HG03378 (cell line): ENCODE measurements at regions not wholly inside any gene's neighbourhood (a gene's known extent, or its start where the extent isn't known, plus 50 kb on each side); places are given as distances from the start of the nearest gene placed in this dataset.

Experiments
- ATAC-seq: cut with Tn5 transposase; IDR thresholded peaks from one replicate; pipeline ENCODE4 v1.9.1; 2021; ENCODE audit warnings: mild to moderate bottlenecking, moderate library complexity; ENCODE audit not compliant: unreplicated experiment

- peak; percentile 48 for ATAC-seq
Measured at GRCh38 chr3:104519068-104519467, 847.6 kb upstream of the ALCAM start.

GRCh38 chr3:104519468-104520227 lies 847.1 kb upstream of the ALCAM start:
- no peak for ATAC-seq

DNA sequence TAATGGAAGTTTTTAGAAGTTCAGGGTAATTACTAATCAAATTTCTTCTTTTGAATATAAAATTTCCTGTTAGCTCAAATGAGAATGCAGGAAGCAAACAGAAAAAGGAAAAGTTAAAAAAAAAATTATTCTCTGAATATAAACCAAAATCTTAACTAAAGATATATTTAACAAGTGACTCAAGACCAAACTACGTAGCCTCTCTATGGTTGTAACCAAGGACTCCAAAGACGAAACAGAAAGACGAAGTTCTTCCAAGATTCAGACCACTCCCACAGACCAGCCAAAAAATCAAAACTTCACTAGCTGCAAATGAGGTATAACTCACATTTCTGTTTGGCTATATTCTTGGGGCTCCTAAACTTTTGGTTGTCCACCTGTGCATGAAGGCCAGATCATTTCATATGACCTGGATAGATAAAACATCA lies 846.5 kb upstream of the ALCAM start:
- peak; percentile 30 for ATAC-seq

GRCh38 chr3:104521606-104522336 lies 844.9 kb upstream of the ALCAM start:
- ATAC-seq, result peak; percentile 59

DNA sequence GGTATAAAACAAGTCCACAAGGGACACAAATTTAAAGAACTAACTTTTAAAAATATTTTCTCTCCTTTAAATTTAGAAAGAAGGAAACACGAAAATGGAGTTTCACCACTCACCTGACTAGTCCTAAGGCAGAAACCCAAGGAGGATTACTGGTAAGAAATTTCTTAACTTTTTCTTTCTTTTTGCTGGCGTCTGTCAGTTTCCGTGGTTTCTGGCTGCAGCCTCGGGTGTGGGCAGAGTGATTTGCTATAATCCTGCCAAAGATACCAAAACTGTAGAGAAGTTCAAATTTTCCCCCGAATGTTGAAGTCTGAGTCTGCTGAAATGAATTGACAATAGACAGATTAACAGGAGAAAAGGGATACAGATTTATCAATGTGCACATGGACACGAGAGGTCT lies 843.6 kb upstream of the ALCAM start:
- no peak for ATAC-seq

DNA sequence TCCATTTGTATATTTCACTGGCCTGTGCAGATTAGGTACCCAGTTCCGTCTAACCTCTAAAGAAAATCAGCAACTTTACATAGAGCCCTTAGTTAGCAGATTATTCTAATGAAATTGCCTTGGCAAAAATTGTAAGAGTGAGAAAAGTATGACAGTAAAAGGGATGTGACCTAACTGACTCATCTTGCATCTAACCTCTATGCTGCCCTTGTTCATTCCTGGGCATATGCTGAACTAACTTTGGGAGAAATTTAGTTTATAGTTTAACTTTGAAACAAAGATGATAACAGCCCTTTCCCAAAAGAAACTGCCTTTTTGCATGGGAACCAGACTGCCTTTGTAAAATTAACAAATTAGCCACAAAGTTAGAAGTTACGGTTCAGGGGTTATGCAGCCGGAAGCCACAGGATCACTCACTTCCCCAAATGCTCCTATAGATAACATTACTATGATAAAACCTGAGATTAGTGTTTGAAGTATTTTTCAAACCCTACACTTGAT lies 839.8 kb upstream of the ALCAM start:
- peak; percentile 90 for ATAC-seq

GRCh38 chr3:104530934-104531333 lies 835.8 kb upstream of the ALCAM start:
- ATAC-seq, result no peak

DNA sequence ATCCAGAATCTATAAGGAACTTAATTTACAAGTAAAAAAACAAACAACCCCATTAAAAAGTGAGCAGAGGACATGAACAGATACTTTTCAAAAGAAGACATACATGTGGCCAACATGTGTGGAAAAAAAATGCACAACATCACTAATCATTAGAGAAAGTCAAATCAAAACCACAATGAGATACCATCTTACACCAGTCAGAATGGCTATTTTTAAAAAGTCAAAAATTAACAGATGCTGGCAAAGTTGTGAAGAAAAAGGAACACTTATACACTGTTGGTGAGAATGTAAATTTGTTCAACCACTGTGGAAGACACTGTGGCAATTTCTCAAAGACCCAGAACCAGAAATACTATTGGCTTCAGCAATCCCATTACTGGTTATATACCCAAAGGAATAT lies 830.0 kb upstream of the ALCAM start:
- ATAC-seq, result no peak

DNA sequence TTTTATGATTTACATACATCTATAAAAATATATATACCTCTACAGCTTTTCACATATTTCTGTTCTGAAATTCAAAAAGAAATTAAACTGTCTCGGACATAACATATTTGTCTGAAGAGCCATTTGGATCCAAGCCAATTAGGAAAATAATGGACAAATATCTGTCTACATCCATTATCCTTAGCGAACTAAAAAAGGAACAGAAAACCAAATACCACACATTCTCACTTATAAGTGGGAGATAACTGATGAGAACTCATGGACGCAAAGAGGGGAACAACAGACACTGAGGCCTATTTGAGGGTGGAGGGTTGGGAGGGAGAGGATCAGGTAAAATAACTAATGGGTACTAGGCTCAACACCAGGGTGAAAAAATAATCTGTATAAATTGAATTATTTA lies 829.4 kb upstream of the ALCAM start:
- no peak for ATAC-seq

GRCh38 chr3:104546301-104546700 lies 820.4 kb upstream of the ALCAM start:
- ATAC-seq, result no peak

GRCh38 chr3:104547031-104547430 lies 819.7 kb upstream of the ALCAM start:
- no peak for ATAC-seq

GRCh38 chr3:104548401-104548800 lies 818.3 kb upstream of the ALCAM start:
- ATAC-seq, result no peak

- ATAC-seq, result no peak
Measured at GRCh38 chr3:104549099-104549714, 817.5 kb upstream of the ALCAM start.

- ATAC-seq, result no peak
Measured at GRCh38 chr3:104553121-104553520, 813.6 kb upstream of the ALCAM start.

GRCh38 chr3:104554425-104554824 lies 812.3 kb upstream of the ALCAM start:
- ATAC-seq, result no peak

DNA sequence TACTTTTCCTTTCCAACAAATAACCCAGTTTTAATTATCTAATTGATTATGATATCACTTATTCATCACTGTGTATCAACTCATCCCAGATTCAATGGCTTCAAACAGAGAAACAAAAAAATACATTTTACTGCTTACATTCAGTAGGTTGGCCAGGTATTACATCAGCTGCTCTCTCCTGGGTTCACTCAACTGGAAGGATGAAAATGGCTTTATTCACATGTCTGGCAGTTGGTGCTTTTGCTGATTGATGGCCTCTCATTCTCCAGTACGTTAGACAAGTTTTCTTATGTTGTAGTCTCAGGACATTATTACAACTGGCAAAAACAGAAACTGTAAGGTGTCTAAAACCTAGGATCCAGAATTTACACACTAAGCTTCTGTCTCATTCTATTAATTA lies 811.0 kb upstream of the ALCAM start:
- no peak for ATAC-seq

GRCh38 chr3:104556372-104557078 lies 810.2 kb upstream of the ALCAM start:
- ATAC-seq, result no peak

DNA sequence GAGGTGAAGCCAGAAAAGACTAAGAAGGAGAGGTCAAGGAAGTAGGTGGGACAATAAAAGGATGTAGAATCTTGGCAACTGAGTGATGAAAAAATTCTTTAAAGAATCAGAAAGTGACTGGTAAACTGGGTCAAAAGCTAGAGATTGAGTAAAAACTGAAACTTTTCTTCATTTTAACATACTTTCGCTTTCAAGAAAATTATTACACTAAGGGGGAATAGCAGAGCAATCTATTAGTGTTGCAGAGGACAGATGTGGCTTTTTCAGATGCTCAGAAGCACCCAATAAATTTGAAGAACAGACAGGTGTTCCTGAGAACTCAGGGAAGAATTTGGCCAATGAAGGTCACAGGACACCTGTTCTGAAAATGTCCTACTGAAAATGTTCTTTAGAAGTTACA lies 805.4 kb upstream of the ALCAM start:
- ATAC-seq, result peak; percentile 49

DNA sequence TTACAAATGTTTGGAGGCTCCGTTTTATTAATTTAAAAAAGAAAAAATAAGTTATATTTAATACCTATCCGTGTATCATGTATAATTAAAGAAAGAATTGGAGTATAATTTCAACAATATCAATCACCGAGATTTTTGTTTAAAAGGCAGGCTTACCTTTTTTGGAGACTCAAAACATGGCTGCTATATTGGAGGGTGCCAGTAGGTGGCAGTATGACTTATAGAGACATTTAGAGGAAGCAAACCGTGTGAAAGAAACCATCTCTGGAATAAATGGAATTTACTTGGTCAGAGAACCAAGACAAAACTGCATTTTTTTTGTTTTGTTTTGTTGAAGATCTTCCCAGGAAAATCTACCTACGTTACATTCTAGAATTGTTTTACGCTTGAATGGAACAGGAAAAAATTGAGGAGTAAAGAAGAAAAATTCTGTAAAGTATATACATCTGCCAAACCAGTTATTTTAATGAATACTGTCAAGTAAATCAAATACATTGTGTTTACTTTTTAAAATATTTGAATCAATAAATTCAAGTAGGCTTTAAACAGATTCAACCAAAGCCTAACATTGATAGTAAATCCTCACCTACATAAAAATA lies 802.6 kb upstream of the ALCAM start:
- ATAC-seq, result no peak

- no peak for ATAC-seq
Measured at GRCh38 chr3:104566054-104566453, 800.7 kb upstream of the ALCAM start.

GRCh38 chr3:104575634-104576033 lies 791.1 kb upstream of the ALCAM start:
- ATAC-seq, result no peak
